KMS-11 (cell line): ENCODE measurements at regions not wholly inside any gene's neighbourhood (a gene's known extent, or its start where the extent isn't known, plus 50 kb on each side); places are given as distances from the start of the nearest gene placed in this dataset.
"Not testable (repeated sequence)": the region's sequence is repeated elsewhere in the genome, so short reads cannot be mapped to it uniquely, and the experiment has no call there.

Source experiments
- H2AFZ ChIP-seq: fragments of 200-600 bp; sonication (generic); 2 replicates; pipeline ENCODE4 v1.6.1; 2016; ENCODE audit warnings: antibody characterized with exemption, mixed run types, low read depth
- H3K27ac ChIP-seq: fragments of 200-600 bp; sonication (generic); 2 replicates; pipeline ENCODE4 v1.6.1; 2016; ENCODE audit warnings: mild to moderate bottlenecking, mixed run types
- H3K27me3 ChIP-seq: fragments of 200-600 bp; sonication (generic); 2 replicates; pipeline ENCODE4 v1.6.1; 2017; ENCODE audit warnings: mild to moderate bottlenecking, low read depth, mixed run types, moderate library complexity; ENCODE audit not compliant: insufficient read depth
- H3K36me3 ChIP-seq: fragments of 200-600 bp; sonication (generic); 2 replicates; pipeline ENCODE4 v1.6.1; 2017; ENCODE audit warnings: mild to moderate bottlenecking, mixed run types; ENCODE audit not compliant: insufficient read depth
- H3K4me1 ChIP-seq: fragments of 200-600 bp; sonication (generic); 2 replicates; pipeline ENCODE4 v1.6.1; 2016; ENCODE audit warnings: mild to moderate bottlenecking, low read depth, mixed run types; ENCODE audit not compliant: poor library complexity, severe bottlenecking
- H3K4me2 ChIP-seq: fragments of 200-600 bp; sonication (generic); 2 replicates; pipeline ENCODE4 v1.7.0; 2016; ENCODE audit warnings: mild to moderate bottlenecking, mixed run types
- H3K4me3 ChIP-seq: fragments of 200-600 bp; sonication (generic); IDR thresholded peaks from 2 replicates; pipeline ENCODE4 v1.6.1; 2017; ENCODE audit warnings: low read depth, low read length, mixed read lengths; ENCODE audit not compliant: insufficient read depth
- H3K79me2 ChIP-seq: fragments of 200-600 bp; sonication (generic); 2 replicates; pipeline ENCODE4 v1.6.1; 2016; ENCODE audit warnings: low read depth, mixed run types; ENCODE audit not compliant: insufficient read depth
- H3K9ac ChIP-seq: fragments of 200-600 bp; sonication (generic); 2 replicates; pipeline ENCODE4 v1.6.1; 2016; ENCODE audit warnings: mild to moderate bottlenecking, mixed run types
- H4K20me1 ChIP-seq: fragments of 200-600 bp; sonication (generic); 2 replicates; pipeline ENCODE4 v1.6.1; 2016; ENCODE audit warnings: mild to moderate bottlenecking, mixed run types; ENCODE audit not compliant: insufficient read depth
- TF ChIP-seq, protein P1 (sequence below): fragments of 200-600 bp; sonication (generic); conservative IDR thresholded peaks from 2 replicates; pipeline ENCODE4 v1.6.1; 2017; ENCODE audit warnings: low read depth, mild to moderate bottlenecking, antibody characterized with exemption, low read length, moderate library complexity, mixed read lengths

DNA sequence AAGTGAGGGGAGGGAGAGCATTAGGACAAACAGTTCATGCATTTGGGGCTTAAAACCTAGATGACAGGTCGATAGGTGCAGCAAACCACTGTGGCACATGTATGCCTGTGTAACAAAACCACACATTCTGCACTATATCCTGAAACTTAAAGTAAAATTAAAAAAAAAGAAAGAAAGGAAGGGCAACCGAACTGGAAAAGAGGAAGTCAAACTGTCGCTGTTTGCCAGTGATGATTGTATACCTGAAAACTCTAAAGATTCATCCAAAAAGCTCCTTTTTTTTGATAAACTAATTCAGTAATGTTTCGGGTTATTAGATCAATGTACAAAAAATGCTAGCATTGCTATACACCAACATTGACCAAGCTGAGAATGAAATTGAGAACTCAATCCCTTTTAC, 259.0 kb upstream of the ALG10 start:
- Histone ChIP-seq H3K4me2 (no peak overlapping the region), H3K27me3 (no peaks in the 10 kb centered on the region), H3K36me3 (no peaks in the 10 kb centered on the region), H3K79me2 (no peaks in the 10 kb centered on the region), H4K20me1 (no peaks in the 10 kb centered on the region), H3K9ac (no peak overlapping the region), H3K4me3 (no peak overlapping the region), H3K27ac (no peak overlapping the region), H3K4me1 (no peaks in the 10 kb centered on the region), H2AFZ (no peak overlapping the region)
- TF ChIP-seq, protein P1, sequence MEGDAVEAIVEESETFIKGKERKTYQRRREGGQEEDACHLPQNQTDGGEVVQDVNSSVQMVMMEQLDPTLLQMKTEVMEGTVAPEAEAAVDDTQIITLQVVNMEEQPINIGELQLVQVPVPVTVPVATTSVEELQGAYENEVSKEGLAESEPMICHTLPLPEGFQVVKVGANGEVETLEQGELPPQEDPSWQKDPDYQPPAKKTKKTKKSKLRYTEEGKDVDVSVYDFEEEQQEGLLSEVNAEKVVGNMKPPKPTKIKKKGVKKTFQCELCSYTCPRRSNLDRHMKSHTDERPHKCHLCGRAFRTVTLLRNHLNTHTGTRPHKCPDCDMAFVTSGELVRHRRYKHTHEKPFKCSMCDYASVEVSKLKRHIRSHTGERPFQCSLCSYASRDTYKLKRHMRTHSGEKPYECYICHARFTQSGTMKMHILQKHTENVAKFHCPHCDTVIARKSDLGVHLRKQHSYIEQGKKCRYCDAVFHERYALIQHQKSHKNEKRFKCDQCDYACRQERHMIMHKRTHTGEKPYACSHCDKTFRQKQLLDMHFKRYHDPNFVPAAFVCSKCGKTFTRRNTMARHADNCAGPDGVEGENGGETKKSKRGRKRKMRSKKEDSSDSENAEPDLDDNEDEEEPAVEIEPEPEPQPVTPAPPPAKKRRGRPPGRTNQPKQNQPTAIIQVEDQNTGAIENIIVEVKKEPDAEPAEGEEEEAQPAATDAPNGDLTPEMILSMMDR = no peak

DNA sequence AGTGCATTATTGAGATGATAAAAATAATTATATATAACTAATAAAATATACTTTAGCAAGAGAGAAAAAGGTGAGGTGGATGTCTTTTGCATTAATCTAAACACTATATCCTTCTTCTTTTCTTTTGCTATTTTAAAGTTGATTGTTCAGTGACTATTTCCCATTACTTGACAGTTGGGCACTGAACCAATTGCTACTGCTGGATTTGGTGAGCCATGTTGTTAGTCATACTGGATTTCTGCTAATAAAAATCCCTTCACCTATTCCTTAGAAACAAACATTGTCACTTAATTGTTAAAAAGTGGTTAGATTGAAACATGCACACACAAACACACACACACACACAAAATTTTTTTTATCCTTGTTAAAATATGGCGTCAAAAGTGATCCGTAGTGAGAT, 251.6 kb upstream of the ALG10 start:
- H4K20me1 ChIP-seq = no peaks in the 10 kb centered on the region
- H3K9ac ChIP-seq = no peak overlapping the region
- H2AFZ ChIP-seq = no peak overlapping the region
- no peaks in the 10 kb centered on the region for H3K36me3 ChIP-seq
- TF ChIP-seq, protein P1 = no peak
- H3K4me2 ChIP-seq = no peak overlapping the region
- no peaks in the 10 kb centered on the region for H3K79me2 ChIP-seq
- no peaks in the 10 kb centered on the region for H3K4me1 ChIP-seq
- no peak overlapping the region for H3K27ac ChIP-seq
- H3K4me3 ChIP-seq = no peak overlapping the region
- H3K27me3 ChIP-seq = no peaks in the 10 kb centered on the region

DNA sequence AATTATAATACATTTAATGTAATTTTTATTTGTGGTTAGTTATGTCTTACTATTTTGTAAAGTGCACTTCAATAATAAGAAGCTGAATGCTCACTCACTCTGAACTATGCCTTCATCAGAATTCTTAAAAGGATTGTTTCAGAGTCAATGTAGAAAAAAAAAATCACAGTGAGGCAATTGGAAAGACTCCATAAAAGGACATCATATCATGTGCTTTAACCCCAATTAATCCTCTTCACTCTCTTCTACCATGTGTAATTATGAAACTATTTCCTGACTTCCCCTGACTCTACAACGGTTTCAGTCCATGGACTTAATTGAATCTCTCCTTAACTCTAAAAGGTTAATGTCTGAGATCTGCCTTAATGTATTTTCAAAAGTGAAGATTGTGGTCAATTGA, 250.4 kb upstream of the ALG10 start:
- no peaks in the 10 kb centered on the region for H3K27me3 ChIP-seq
- TF ChIP-seq, protein P1 = no peak
- no peak overlapping the region for H3K9ac ChIP-seq
- no peak overlapping the region for H3K4me3 ChIP-seq
- no peaks in the 10 kb centered on the region for H3K79me2 ChIP-seq
- H2AFZ ChIP-seq = no peak overlapping the region
- no peak overlapping the region for H3K4me2 ChIP-seq
- no peaks in the 10 kb centered on the region for H3K36me3 ChIP-seq
- H4K20me1 ChIP-seq = no peaks in the 10 kb centered on the region
- H3K4me1 ChIP-seq = no peaks in the 10 kb centered on the region
- H3K27ac ChIP-seq = no peak overlapping the region

DNA sequence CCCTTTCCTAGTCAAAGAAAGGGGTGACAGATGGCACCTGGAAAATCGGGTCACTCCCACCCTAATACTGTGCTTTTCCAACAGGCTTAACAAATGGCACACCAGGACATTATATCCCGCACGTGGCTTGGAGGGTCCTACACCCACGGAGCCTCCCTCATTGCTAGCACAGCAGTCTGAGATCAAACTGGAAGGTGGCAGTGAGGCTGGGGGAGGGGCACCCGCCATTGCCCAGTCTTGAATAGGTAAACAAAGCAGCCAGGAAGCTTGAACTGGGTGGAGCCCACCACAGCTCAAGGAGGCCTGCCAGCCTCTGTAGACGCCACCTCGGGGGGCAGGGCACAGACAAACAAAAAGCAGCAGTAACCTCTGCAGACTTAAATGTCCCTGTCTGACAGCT, 249.2 kb upstream of the ALG10 start:
- H4K20me1 ChIP-seq, H3K27ac ChIP-seq, H3K4me3 ChIP-seq, H3K36me3 ChIP-seq, H3K4me2 ChIP-seq, H3K79me2 ChIP-seq, H2AFZ ChIP-seq, H3K4me1 ChIP-seq, H3K27me3 ChIP-seq, H3K9ac ChIP-seq: not testable (repeated sequence)

DNA sequence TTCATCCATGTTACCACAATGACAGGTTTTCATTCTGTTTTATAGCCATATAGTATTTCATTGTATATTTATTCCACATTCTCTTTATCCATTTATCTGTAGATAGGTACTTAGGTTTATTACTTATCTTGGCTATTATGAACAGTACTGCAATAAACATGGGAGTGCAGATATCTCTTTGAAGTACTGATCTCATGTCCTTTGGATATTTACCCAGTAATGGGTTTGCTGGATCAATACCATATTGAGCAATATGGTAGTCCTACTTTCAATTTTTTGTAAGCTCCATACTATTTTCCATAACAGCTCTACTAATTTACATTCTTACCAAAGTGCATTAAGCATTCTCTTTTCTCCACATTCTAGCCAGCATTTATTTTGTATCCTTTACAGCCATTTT, 235.8 kb upstream of the ALG10 start:
- Histone ChIP-seq H3K4me3 (no peak overlapping the region), H3K79me2 (no peaks in the 10 kb centered on the region), H3K4me2 (no peak overlapping the region), H3K27me3 (no peaks in the 10 kb centered on the region), H3K36me3 (no peaks in the 10 kb centered on the region), H2AFZ (no peak overlapping the region), H3K4me1 (peaks cover 5% of the 10 kb centered on the region), H3K9ac (no peak overlapping the region), H4K20me1 (no peaks in the 10 kb centered on the region), H3K27ac (no peak overlapping the region)
- TF ChIP-seq, protein P1 = no peak
